NCI-H2227 (cell line): ENCODE measurements at regions not wholly inside any gene's neighbourhood (a gene's known extent, or its start where the extent isn't known, plus 50 kb on each side); places are given as distances from the start of the nearest gene placed in this dataset.

ENCODE experiments used
- DNase-seq: peaks from one replicate; lab custom pipeline; 2025; ENCODE audit not compliant: unreplicated experiment; lab: John Stamatoyannopoulos, UW

DNA sequence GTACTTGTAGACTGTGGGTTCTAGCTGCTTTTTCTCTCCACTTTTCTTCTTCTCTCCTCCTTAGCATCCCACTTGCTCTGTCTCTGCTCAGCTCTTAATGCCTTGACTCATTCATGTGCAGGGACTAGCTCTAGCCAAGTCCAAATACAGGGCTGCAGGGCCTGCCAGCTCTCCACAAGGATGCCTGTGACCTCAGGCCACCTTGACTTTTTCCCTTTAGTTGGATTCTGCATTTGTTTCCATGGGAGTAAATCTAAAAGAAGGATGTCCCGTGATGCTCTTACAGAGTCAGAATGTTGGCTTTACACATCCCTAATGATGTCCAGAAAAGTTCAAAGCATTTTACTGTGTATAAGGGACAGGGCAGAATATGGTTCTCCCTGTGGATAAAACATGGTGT, 101.8 kb upstream of the PREP start:
- no peak for DNase-seq

DNA sequence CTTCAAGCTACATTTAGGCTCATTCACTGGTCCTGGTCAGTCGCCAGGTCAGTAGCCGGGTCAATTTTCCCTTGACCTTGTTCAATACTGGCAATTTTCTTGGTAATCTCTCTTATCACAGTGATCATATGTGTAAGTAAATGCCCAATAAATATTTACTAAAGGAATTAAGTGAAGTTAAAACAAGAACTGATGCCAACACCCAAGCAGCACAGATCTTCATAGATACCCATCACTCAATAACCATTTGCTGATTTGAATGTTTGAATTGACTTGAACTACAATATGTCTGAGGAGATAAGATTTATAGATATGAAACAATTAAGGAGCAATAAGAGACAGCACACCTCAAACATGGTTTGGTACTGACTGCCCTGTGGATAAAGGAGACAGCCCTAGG, 100.8 kb upstream of the PREP start:
- no peak for DNase-seq

DNA sequence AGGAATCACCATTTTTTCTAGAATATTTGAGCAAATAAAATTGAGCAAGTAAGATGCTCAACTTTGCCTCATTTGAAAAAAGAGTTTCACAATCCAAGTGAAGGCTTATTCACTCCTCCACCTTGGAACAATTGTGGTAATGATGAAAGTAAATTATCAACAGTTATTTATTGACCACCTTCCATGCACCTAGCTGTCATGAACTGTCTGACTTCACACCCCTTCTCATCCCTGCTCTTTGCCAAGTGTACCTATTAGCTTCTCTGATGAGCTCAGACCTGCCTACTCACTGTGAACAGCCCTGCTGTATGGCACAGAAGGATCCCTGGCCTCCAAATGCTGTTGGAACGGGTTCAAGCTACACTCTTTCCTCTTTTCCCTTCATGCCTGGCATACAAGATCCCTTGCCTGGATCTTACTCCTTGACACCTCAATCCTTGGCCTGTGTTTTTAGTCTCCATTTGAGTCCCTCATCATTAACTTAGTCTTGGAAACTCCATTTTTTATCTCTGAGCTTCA, 99.0 kb upstream of the PREP start:
- DNase-seq = no peak

DNA sequence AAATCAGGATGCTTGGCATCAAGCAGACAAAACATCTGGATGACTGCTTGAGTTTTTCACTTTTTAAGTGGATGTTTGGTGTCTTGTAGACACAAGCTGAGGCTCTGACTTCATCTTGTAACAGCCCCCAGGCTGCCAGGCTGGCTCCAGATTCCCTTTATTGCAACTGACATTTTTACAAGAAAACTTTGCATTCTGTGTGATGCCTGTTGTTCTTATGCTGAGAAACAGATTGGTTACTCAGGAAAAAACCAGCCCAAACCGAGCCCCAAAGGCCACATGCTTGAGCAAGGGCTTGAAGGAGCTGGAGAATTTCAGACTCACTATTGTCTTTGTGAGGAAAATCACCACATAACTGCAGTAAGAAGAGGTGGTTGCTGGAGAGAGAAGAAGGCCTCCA, 98.4 kb upstream of the PREP start:
- no peak for DNase-seq

DNA sequence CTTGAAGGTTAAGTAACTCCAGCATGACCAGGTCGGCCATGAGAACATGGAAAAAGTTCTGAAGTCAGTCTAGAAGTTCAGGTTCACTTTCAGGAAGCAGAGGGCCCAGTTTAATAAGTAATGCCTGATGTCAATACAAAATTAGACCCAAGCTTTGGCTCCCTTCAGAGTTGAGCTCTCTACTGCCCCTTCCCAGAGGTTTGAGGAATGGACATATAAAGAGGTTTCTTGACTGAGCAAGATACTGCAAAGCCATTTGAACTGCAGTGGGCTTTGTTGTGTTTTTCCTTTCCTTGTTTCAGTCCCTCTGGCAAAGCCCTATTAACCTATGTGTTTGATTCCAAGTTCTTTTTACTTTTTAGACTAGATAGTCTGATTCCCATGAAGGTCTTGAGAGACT, 97.8 kb upstream of the PREP start:
- no peak for DNase-seq

DNA sequence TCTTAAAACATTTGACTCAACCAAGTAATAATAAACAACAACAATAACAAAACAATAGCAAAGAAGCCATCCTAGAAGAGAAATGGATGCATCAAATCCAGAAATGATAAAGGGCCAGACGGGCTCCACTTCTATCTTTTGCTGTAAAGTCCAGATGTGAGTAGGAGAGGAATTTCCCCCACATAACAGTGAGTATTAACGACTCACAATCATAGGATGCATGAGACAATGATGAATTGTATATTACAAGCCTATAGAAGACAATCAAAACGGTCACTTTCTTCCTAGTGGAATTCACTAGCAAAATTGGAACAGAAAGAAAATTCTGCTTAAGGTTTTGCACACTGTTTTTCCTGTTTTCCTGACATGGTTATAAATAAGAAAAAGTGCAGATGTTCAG, 97.0 kb upstream of the PREP start:
- DNase-seq = no peak

DNA sequence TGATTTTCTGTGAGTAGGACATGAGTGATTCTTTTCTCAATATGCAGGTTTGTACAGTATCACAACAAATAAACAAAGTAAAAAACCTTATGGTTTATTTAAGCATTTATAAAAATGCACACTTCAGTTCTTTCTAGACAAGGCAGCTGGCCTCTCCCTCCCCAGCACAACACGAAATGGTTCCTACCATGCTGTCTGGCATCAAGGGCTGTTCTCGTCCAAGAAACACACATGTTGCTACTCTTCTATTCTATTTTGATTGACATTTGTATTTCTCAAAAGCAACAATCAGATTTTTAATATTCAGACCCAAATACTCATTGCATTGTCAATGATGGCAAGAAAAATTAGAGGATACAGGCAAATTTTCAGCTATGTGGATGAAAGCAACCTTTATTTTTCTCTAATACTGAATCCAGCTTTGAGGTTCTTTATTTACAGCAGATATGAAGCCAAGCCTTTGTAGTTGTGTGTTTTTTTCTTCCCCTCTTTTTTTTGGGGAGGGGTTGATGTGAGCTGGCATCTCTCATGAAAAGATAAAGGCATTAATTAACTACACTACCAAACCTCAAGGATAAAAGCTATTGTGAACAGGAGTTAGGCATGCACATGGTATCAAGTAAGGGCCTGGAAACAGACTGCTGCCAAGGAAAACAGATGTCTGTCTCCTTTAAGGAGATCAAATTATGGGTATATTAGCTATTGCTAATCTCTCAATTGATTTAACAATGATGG, 96.4 kb upstream of the PREP start:
- DNase-seq = no peak

DNA sequence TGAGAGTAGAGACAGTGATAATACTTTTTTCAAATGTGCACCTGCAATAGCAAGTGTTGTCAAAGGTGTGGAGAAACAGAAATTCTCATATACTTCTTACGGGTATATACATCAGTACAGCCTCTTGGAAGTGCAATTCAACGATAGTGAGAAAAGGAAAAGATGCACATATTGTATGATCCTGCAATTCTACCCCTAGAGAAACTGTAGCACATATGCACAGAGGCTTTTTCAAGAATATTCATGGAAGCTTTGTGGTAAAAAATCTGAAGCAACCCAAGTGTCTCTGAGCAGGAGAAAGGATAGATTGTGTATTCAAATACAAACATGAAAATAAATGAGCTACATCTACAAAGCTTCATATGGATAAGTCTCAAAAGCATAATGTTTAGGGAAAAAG, 94.7 kb upstream of the PREP start:
- no peak for DNase-seq

DNA sequence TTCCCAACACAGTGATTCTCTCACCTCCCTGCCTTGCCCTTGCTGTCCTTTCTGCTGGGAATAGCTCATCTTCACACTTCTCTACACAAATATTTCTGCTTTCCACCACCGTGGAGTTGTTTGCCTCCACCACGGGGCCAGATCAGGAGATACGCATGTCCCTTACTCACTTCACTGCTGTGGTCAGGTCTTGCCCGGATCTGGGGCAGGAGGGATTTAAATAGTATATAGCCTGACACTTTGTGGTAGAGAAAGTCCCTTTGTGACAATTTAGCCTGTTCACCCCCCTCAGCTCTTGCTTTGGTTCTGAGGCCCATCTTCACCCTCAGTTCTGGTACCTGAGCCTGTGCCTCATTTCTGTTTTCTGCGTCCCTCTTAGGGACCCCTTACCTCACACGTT, 92.6 kb upstream of the PREP start:
- no peak for DNase-seq

DNA sequence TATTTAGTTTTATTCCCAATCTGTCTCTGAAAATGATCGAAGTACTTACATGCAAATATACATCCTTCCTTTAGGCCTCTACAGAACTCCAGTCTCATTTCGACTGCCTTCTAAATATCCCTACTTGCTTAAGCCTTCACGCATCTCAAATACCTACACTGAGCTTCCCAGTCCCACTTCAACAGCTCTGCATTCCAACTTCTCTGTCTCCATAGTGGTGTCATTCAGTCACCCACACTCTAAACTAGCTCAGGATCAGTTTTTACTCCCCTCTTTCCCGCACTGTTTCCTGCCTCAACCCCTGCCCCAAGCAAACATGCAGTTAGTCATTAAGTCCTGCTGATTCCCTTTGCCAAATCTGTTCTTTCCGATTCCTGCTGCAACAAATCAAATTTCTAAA, 91.8 kb upstream of the PREP start:
- DNase-seq = no peak

DNA sequence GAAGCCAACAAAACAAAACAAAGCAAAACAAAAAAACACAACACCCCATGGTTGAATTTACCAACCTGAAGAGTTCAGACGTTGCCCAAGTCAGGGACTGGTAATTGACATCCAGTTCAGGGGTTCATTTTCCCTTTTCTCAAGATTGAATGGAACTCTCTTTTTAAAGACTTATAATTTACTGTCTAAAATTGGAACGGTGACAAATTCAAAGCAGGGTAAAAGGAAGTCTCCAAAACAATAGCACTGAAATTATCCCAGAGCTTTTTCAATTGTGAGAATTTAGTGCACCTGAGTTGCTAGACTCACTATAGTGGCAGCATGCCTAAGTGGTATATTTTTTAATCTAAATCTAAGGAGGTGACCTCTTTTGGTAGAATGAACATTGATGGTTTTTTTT, 90.9 kb upstream of the PREP start:
- no peak for DNase-seq

DNA sequence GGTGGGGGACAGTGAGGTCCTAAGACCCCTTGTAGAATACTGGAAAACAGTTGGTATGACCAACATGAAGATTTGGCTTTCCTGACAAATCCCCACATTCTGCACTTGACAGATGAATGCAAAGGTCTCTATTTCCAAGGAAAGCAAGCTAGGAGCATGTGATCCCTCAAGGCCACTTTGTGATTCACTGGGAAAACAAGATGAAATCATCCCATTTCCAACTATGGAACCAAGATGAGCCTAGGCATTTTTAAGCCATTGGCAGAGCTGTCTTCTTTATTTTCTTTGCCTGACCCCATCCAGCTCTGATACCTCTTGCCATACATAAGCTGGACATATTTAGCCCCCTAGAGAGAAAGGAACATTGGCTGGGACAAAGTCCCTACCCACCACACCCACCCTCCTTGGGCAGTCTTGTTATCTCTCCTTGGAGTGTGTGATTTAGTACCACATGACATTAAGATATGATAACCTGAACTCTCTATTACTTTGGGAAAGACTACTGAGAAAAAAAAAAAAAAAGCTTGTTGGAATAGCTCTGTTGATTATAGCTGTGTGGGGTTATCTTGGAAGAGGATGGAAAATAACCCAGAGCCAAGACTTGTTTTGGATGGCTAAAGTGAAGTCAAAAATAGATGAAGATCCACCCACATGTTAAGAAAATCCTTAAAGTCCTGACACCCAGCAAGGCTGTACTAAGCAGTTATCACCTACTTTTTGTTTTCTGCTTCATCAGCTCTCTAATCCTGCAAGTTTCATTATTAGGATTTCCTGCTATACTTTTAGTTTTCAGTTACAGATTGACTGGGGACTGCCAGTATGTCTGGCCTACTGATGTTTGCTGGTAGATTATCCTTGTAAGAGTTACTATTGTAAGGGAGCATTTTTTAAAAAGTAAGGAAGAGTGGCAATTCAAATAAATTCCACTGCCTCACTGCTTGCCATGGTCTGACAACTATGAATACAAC, 90.1 kb upstream of the PREP start:
- DNase-seq = no peak

DNA sequence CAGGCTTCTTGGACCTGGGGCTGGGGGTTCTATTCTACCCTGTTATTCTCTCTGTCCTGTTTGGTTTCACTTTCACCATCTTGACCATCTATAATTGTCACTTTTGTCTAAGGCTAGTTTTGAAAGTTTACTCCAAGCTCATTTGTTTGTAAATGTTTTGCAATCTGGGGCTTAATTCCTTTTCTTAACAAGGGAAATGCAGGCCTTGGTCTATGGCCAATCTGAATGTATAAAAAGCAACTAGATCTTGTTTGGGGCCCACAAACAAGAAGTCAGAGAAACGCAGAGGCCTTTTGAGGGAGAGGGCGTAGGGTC, 86.3 kb upstream of the PREP start:
- no peak for DNase-seq

DNA sequence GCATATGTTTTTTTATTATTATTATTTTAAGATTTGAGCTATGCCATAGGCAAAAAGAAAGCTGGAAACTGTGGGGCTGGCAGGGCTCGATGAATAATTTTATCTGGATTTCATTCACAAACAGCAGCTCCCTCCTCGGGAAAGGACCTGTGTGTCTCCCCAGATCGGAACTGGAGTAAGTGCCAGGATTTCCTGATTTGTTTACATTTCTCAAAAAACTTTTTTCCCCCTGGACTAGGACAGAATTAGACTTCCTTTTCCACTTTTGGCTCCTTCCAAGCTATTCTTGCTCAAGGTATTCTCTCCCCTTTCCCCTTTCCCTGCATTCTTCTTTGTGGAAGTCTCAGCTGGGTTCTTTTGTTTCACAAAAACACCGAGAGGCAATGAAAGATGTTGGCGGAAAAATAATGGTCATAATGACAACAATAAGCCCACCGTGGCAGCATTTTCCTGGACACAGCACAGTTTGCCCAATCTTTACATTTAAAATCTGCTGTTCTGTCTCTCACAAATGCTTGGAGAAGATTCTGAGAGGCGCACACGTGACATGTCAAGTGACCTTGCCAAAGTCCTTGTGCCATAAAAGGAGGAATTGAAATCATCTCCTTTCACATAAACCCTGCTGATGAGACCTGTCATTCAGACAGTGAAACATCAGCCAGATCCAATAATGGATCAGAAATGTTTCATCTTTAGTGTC, 85.8 kb upstream of the PREP start:
- DNase-seq = no peak

DNA sequence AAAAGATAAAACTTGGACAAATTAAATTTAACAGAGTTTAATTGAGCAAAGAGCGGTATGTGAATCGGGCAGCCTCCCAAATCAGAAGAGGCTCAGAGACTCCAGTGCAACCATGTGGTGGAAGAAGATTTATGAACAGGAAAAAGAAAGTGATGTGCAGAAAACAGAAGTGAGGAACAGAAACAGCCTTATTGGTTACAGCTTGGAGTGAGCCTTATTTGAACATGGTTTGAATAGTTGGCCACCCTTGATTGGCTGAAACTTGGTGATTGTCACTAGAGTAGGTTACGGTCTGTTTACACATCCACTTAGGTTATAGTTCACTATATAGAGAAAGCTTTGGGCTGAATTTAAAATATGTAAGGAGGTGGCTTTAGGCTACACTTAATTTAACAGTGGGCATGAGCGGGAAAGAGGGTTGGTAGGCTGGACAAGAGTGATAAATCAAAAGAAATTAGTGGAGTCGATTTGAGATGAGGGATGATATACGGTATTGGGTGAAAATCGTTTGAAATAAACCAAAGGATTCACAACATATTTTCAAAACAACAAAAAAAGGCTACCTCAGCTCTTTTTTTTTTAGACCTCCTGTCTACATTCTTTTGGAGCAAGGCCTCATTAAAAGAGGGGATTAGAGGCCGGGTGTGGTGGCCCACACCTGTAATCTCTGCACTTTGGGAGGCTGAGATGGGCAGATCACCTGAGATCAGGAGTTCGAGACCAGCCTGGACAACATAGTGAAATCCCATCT, 84.3 kb upstream of the PREP start:
- DNase-seq = no peak

DNA sequence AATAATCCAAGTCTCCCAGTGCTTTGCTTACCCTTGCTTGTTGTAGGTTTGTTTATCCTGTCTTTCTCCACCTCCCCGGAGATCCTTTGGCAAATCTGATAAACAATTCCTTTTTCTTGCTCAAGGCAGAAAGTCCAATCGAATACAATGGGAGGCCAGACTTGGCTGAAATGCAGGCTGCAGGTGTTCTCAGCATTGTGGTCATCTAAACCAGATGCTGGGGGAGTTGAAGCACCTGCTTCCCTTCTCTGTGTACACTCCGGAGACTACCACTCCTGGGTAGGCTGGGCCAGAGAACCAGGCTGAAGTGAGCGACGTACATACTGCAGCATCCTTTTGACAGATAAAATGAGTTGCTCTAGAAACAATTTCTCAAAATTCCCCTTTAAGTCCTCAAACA, 82.6 kb upstream of the PREP start:
- no peak for DNase-seq

DNA sequence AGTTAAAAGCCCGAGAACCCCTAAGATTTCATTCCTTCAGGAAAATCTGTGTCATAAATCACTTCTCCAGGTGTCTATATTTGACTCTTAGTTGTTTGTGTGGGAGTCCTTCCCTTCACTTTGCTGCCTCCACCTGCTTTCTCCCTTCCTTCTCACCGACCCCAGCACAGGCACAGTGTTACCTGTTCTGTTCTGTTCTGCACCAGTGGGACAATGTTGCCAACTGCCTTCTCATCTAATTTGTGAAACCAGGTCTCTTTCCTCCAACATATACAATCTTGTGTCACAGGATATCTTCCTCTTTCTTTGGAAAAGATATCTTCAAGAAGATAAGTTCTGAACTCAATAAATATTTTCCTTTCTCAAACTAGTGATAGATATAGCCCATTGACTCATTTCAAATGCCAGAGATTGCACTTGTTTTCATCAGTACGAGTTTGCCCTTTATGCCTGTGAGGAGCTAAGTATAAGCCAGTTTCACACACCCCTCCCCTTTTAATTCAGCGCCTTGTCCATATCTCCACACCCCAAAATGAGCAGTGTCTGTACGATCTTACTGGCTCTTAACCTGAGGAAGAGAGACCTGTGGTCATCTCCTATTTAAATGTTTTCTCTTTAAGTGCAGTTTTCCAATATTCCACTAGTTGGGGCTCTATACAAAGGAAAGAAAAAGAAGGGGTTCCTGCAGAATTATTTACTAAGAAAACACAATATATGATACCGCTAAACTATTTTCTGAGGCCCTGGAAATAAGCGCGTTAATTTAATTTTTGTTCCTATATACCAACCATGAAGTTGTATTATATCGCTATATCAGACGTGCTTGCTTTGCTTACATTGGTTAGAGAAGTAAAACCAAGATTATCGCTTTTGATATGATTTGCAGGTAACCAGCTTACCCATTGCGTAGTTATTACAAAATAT, 81.6 kb upstream of the PREP start:
- DNase-seq = peak; percentile 69

DNA sequence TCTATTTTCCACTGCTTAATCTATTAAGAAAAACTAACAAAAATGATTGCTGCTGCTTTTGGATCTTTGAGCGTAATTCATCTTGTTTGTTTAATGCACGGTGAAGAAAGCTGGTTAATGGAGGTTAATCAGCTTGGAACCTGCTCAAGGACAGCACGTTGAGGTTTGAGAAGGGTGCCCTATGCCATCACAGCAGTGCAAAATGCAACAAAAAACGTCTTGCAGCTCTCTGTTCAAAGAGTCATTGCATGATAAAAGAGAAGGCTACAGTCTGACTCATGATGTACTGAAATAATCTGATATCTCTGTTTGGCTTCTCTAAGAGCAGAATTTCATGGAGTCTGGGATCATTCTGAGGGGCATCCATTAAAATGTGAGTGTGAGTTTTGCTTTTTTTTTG, 80.6 kb upstream of the PREP start:
- no peak for DNase-seq

DNA sequence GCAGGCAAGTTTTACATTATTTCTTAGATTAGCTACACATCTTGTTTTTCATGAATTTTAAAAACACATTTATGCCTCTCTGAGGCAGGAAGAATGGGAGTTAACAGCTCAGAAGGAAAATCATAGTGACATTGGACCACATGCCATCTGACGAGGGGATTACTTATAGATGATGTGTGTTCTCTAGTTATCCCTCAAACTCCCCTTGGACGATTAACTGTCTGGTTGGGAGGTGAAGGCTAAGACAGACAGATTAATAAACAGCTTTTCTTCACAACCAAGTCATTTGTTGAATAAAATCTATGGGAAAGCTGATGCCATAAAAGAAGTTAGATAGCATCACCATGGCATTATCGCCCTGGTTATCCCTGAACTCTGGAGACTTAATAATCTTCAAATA, 80.0 kb upstream of the PREP start:
- no peak for DNase-seq

DNA sequence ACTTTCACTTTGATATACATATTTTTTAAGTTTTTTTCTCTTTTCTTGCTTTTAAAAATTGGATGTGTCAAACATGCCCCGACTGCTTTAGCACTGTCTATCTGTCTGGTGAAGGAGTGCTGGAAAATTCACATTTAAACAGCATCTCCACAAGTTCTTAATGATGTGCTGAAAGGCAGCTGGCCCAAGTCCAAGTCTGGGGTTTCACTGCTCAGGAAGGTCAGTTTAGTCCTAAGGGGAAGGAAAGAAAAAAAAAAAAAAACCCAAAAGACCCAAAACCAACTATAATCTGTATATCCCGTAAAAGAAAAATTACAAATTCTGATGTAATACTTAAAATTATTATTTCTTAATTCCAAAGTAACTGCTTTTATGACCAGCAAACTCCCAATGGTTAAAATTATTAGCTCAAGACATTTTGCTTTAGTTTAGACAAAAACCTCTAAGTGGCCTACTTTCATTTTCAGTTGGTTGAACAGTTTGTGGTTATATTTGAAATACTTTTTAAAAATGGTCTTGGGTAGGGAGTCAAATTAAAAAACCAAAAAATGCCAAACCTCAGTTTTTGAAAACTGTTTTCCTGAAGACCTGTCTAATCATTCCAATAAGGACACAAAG, 79.5 kb upstream of the PREP start:
- peak; percentile 40 for DNase-seq
